Testis (tissue), 2 donors: ENCODE measurements at regions not wholly inside any gene's neighbourhood (a gene's known extent, or its start where the extent isn't known, plus 50 kb on each side); places are given as distances from the start of the nearest gene placed in this dataset.

Experiments
- POLR2A ChIP-seq: fragments of 450-650 bp; IDR thresholded peaks from one replicate; pipeline ENCODE4 v1.6.1; 2017; ENCODE audit warnings: antibody characterized with exemption, mild to moderate bottlenecking, moderate library complexity
- TF ChIP-seq, protein P1 (sequence below), 3 experiments: fragments of 450-650 bp in 2 of 3; fragments of 200-600 bp in 1 of 3; sonication (generic) in 1 of 3; IDR thresholded peaks; one replicate each; pipeline ENCODE4 v1.5.1; 2016 to 2019; ENCODE audit warnings: antibody characterized with exemption in 3 of 3, mild to moderate bottlenecking in 2 of 3, moderate library complexity in 1 of 3

DNA sequence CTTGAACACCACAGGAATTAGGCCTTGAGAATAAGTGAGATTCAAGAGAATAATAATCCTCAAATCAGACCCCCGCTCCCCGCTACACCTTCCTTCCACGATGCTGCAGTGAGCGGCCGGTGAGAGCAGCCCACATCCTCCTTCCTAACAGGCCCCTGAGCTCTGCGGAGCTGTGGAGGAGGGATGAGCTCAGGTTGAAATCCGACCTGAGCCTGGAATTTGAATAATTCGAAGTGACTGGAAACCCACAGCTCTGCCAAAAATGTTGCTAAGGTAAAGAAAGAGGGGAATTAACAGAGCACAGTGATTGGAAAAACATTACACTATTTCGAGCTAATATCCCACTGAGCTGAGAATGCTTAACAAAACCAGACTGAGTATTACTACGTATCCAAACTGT lies 90.0 kb downstream of the URB2 start:
- TF ChIP-seq POLR2A: no peak
- TF ChIP-seq, protein P1, sequence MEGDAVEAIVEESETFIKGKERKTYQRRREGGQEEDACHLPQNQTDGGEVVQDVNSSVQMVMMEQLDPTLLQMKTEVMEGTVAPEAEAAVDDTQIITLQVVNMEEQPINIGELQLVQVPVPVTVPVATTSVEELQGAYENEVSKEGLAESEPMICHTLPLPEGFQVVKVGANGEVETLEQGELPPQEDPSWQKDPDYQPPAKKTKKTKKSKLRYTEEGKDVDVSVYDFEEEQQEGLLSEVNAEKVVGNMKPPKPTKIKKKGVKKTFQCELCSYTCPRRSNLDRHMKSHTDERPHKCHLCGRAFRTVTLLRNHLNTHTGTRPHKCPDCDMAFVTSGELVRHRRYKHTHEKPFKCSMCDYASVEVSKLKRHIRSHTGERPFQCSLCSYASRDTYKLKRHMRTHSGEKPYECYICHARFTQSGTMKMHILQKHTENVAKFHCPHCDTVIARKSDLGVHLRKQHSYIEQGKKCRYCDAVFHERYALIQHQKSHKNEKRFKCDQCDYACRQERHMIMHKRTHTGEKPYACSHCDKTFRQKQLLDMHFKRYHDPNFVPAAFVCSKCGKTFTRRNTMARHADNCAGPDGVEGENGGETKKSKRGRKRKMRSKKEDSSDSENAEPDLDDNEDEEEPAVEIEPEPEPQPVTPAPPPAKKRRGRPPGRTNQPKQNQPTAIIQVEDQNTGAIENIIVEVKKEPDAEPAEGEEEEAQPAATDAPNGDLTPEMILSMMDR (IDR thresholded peaks at IDR 0.05): no peak
